Activated naive CD8-positive, alpha-beta T cell (primary cell): ENCODE measurements at regions not wholly inside any gene's neighbourhood (a gene's known extent, or its start where the extent isn't known, plus 50 kb on each side); places are given as distances from the start of the nearest gene placed in this dataset.

Experiments
- H3K27ac Mint-ChIP-seq: one replicate; pipeline ENCODE4 v1.8.0; 2021; ENCODE audit warnings: mixed read lengths
- H3K27me3 Mint-ChIP-seq: one replicate; pipeline ENCODE4 v1.8.0; 2021; ENCODE audit warnings: mixed read lengths
- H3K36me3 Mint-ChIP-seq: one replicate; pipeline ENCODE4 v1.8.0; 2021; ENCODE audit warnings: mixed read lengths
- H3K4me1 Mint-ChIP-seq: one replicate; pipeline ENCODE4 v1.8.0; 2021; ENCODE audit warnings: low read depth, mixed read lengths
- H3K4me3 Mint-ChIP-seq: one replicate; pipeline ENCODE4 v1.8.0; 2021; ENCODE audit warnings: mild to moderate bottlenecking, mixed read lengths
- H3K9me3 Mint-ChIP-seq: one replicate; pipeline ENCODE4 v1.8.0; 2021; ENCODE audit warnings: low read depth, mixed read lengths

DNA sequence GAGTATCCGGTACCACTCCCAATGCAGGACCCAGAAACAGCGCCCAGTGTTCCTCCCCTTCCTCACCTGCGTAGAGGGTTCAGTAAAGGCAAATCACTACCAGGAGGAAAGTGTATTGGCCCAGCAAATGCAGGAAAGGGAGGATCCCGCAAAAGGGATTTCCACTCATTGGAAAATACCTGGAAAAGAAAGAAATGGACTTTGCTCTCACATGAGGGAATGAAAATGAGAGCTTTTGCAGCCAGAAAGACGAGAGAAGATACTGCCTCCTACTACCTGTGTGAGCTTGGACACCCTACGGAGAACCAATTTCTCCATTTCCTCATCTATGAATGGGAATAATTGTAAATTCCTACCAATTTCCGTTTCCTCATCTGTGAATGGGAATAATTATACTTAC is 184.1 kb upstream of the PPARGC1A start:
- Mint-ChIP-seq H3K9me3 (peaks cover 17% of the 10 kb centered on the region), H3K4me1 (no peaks in the 10 kb centered on the region), H3K27me3 (no peaks in the 10 kb centered on the region), H3K36me3 (no peaks in the 10 kb centered on the region), H3K27ac (no peak overlapping the region), H3K4me3 (no peak overlapping the region)

DNA sequence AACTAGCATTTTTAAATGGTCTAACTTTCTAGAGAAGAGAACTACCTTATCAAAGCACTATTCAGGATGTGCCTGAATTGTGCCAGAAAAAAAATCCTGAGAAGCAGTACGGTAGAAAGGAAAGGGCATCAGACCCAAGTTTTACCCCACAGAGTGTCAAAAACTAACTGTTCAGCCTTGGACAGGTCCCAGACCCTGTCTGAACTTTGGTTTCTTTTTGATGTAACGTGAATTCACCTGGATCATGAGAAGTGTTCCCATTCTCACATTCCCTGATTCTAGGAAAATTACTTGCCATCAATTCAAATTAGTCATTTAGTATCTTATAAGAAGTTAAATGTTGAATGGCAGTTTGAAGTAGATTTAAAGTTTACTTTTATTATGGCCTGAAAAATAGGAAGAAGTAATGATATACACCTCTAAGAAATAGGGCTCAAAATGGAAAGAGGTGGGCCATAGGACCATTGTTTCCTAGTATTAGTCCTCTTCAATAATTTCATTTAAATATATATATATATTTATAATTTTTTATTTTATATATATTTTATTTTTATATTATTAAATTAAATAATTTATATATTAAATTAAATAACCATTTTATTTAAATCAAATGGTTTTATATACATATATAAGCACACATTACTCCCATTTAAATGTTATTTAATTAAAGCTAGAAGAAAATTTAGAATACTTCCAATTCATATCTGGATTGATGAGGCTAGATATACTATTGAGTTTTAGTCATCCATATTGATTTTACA is 181.9 kb upstream of the PPARGC1A start:
- Mint-ChIP-seq H3K27me3 (no peaks in the 10 kb centered on the region), H3K36me3 (no peaks in the 10 kb centered on the region), H3K4me3 (no peak overlapping the region), H3K4me1 (no peaks in the 10 kb centered on the region), H3K27ac (no peak overlapping the region), H3K9me3 (peaks cover 12% of the 10 kb centered on the region)

DNA sequence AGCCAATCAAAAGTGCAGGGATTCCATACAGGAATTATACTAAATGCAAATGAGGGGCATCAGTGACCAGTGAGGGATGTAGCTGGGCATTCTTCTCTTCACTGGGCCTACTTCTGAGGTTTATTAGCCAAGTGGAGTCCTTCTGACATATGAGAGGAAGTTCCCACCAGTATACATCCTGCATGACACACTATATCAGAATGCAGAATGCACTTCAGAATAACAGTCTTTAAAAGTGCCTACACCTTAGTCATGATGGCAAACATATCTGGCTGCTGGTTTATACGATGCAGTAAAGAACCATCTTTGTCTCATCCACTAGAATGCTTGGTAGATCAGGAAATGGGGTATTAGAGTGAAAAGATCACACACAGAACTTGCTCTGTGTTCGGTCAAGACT is 180.3 kb upstream of the PPARGC1A start:
- Mint-ChIP-seq H3K27me3 (no peaks in the 10 kb centered on the region), H3K4me3 (no peak overlapping the region), H3K4me1 (no peaks in the 10 kb centered on the region), H3K9me3 (peaks cover 5% of the 10 kb centered on the region), H3K36me3 (no peaks in the 10 kb centered on the region), H3K27ac (no peak overlapping the region)

DNA sequence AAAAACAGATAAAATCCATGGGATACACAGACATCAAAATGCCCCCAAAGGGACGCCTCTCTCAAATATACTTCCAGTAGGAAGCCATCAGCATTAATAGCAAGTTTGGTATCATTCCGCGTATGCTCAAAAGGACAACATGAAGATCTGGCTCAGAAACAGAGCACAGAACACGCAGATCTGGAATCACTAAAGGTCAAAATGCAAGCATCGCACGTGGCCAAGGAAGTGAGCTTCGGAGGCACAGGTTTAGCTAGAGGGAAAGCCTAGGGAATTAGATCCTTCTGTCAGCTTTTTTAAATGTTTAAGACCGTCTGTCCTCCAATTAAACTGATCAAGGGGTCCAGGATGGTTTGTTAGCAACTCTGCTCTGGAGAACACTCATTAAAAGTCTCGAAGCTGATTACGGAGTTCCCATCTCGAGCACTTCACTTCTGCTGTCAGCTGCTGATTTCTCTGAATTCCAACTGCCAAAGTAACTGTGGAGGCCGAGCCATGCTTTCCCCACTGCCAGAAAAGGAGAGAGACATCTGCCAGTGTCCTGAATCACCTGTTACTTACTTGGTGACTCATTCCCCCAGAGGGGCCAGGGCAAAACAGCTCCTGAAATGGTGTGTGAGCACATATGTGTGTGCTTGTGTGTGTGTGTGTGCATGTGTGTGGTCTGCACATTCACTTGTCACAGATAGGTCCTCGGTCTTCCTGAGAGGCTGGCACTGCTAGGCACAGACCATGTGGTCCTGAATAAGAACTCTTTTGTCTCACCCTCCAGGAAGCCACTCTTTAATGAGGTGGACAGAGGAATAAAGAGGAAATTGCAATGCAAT is 177.7 kb upstream of the PPARGC1A start:
- Mint-ChIP-seq H3K4me1 (no peaks in the 10 kb centered on the region), H3K36me3 (no peaks in the 10 kb centered on the region)

DNA sequence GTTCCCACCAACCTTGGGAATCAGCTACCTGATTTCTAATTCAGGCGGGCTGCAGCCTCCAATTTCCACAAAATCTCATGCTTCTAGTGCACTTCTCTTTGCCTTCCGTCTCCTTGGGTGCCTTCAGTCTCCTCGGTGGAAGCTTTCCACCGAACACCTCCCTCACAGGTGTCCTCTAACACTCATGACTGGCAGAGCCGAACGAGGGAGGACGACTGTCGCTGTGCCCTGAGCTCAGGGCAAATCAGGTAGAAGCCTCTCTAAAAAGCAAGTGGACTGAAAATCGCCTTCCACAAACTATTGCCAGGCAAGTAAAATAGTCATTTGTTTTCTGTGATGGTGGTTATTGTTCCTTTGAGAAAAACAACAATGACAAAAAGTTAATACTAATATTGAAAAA is 176.1 kb upstream of the PPARGC1A start:
- Mint-ChIP-seq H3K4me1 (no peaks in the 10 kb centered on the region), H3K4me3 (no peak overlapping the region), H3K27me3 (no peaks in the 10 kb centered on the region), H3K9me3 (no peaks in the 10 kb centered on the region), H3K36me3 (no peaks in the 10 kb centered on the region), H3K27ac (no peak overlapping the region)

More for the DNA sequence above, 177.7 kb upstream of the PPARGC1A start:
- Mint-ChIP-seq H3K27me3 (no peaks in the 10 kb centered on the region), H3K27ac (no peak overlapping the region), H3K9me3 (no peaks in the 10 kb centered on the region), H3K4me3 (no peak overlapping the region)

GRCh38 chr4:24063731-24064130 is 173.9 kb upstream of the PPARGC1A start:
- no peaks in the 10 kb centered on the region for H3K9me3 Mint-ChIP-seq
- H3K36me3 Mint-ChIP-seq = no peaks in the 10 kb centered on the region
- H3K4me3 Mint-ChIP-seq = no peak overlapping the region
- H3K4me1 Mint-ChIP-seq = no peaks in the 10 kb centered on the region
- no peaks in the 10 kb centered on the region for H3K27me3 Mint-ChIP-seq
- H3K27ac Mint-ChIP-seq = no peak overlapping the region

- Mint-ChIP-seq H3K27ac (no peak overlapping the region), H3K36me3 (no peaks in the 10 kb centered on the region), H3K4me1 (no peaks in the 10 kb centered on the region), H3K9me3 (no peaks in the 10 kb centered on the region), H3K4me3 (no peak overlapping the region), H3K27me3 (no peaks in the 10 kb centered on the region)
These were observed 171.1 kb upstream of the PPARGC1A start for GRCh38 chr4:24060932-24061331.

GRCh38 chr4:24059839-24060238 is 170.0 kb upstream of the PPARGC1A start:
- H3K4me3 Mint-ChIP-seq = no peak overlapping the region
- no peaks in the 10 kb centered on the region for H3K27me3 Mint-ChIP-seq
- no peak overlapping the region for H3K27ac Mint-ChIP-seq
- no peaks in the 10 kb centered on the region for H3K36me3 Mint-ChIP-seq
- H3K9me3 Mint-ChIP-seq = no peaks in the 10 kb centered on the region
- H3K4me1 Mint-ChIP-seq = no peaks in the 10 kb centered on the region

GRCh38 chr4:24057915-24058559 is 168.2 kb upstream of the PPARGC1A start:
- H3K9me3 Mint-ChIP-seq = no peaks in the 10 kb centered on the region
- H3K27ac Mint-ChIP-seq = no peak overlapping the region
- no peak overlapping the region for H3K4me3 Mint-ChIP-seq
- no peaks in the 10 kb centered on the region for H3K36me3 Mint-ChIP-seq
- H3K4me1 Mint-ChIP-seq = no peaks in the 10 kb centered on the region
- peaks cover 2% of the 10 kb centered on the region for H3K27me3 Mint-ChIP-seq

DNA sequence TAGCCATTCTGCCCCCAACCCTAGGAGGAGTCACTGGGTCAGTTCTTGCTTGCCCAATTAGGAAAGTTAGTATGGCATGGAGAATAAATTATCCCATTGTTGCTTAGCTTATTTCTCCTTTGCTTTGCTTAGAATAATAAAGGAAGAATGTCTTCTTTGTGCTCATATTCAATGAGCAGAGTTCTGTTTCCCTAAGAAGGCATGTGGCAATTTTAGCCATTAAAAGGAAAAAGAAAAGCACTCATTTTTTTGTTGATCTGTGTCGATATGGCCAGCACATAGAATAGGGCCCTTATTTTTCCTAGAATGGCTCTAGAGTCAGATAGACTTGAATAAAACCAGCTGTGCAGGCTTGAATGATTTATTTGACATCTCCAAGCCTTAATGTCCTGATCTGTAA is 166.4 kb upstream of the PPARGC1A start:
- Mint-ChIP-seq H3K9me3 (no peaks in the 10 kb centered on the region), H3K4me1 (no peaks in the 10 kb centered on the region), H3K27me3 (peaks cover 2% of the 10 kb centered on the region), H3K27ac (no peak overlapping the region), H3K4me3 (no peak overlapping the region), H3K36me3 (no peaks in the 10 kb centered on the region)

DNA sequence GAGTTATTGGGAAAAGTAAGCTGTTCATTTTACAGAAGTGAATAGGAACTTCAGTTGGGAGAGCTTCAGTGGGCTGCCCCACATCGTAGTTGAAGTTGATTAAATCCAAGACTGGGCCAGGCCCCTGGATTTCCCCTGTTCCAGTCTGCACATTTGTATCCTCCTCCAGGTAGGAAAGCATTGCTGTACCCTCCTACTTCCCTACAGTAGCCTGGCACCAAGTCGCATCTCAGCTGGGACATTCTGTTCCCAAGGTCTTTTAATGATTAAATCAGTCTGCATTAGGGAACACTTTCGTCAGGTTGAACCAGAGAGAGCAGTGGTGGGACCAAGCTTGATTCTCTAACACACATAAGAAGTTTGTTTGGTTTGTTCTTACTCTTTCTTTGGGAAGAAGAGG is 165.8 kb upstream of the PPARGC1A start:
- Mint-ChIP-seq H3K36me3 (no peaks in the 10 kb centered on the region), H3K27me3 (peaks cover 2% of the 10 kb centered on the region), H3K27ac (no peak overlapping the region), H3K4me3 (no peak overlapping the region), H3K4me1 (no peaks in the 10 kb centered on the region), H3K9me3 (no peaks in the 10 kb centered on the region)

DNA sequence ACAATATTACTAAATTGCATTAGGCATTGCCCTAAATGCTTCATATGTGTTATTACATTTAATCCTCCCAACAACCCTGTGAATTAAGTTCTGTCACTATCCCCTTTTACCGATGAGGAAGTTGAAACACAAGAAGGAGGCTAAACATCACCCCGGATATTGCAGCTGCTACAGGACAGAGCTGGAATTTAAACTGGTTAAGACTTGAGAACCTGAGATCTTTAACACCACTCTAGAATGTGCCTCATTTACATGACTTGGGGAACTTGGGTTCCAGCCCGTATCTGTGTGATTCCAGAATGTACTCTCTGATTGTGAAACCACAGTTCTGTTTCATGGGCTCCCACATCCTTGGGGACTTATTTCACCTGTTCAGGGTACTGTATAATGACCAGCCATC is 165.1 kb upstream of the PPARGC1A start:
- no peaks in the 10 kb centered on the region for H3K36me3 Mint-ChIP-seq
- H3K4me1 Mint-ChIP-seq = no peaks in the 10 kb centered on the region
- peaks cover 2% of the 10 kb centered on the region for H3K27me3 Mint-ChIP-seq
- H3K9me3 Mint-ChIP-seq = no peaks in the 10 kb centered on the region
- no peak overlapping the region for H3K27ac Mint-ChIP-seq
- H3K4me3 Mint-ChIP-seq = no peak overlapping the region

- no peaks in the 10 kb centered on the region for H3K4me1 Mint-ChIP-seq
- H3K27me3 Mint-ChIP-seq = peaks cover 2% of the 10 kb centered on the region
- no peak overlapping the region for H3K4me3 Mint-ChIP-seq
- no peaks in the 10 kb centered on the region for H3K9me3 Mint-ChIP-seq
- no peak overlapping the region for H3K27ac Mint-ChIP-seq
- no peaks in the 10 kb centered on the region for H3K36me3 Mint-ChIP-seq
These were observed 164.1 kb upstream of the PPARGC1A start for GRCh38 chr4:24053934-24054333.

DNA sequence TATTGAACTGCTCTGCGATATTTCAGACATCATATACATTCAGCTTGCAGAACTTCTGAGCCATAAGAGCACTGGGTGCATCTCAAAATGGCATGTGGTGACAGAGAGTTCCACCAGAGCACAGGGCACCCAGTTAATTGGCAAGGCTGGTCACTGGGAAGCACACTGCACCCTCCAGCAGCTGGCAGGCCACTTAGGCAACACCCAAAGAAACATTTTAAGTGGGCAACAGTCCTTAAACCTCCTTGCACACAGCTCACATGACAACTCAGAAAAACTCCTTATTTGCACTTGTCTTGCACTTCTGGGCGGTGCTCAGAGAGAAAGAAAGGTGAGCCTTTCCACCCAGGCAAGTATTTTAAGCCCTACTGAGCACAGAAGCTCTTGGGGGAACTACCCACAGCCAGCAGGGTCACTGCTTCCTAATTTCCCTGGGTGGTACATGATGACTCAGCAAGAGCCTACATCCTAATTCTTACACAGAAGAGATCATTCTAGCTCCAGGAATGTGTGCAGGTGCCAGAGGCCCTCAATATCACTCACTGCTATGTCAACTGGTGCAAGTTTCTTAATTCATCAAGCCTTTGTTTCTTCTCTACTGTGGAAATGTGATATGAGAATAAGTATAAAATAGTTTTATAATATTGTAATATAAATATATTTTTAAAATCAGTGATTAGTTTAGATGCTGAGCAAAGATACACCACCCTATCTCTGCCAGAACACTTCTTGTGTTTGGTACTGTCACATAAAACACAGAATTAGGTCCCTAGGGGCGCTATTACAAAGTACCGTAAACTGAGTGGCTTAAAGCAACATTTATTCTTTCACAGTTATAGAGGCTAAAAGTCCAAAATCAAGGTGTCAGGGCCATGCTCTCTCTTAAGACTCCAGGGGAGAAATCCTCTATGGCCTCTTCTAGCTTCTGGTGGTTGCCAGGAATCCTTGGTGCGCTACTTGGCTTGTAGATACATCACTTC is 155.1 kb upstream of the PPARGC1A start:
- Mint-ChIP-seq H3K27ac (no peak overlapping the region), H3K4me3 (no peak overlapping the region), H3K27me3 (no peaks in the 10 kb centered on the region), H3K4me1 (no peaks in the 10 kb centered on the region), H3K9me3 (no peaks in the 10 kb centered on the region), H3K36me3 (no peaks in the 10 kb centered on the region)
